OCI-LY1 (cell line): ENCODE measurements at regions not wholly inside any gene's neighbourhood (a gene's known extent, or its start where the extent isn't known, plus 50 kb on each side); places are given as distances from the start of the nearest gene placed in this dataset.

ENCODE experiments used
- H2AFZ ChIP-seq: fragments of 200-600 bp; sonication (generic), shearing (Covaris generic); 2 replicates; pipeline ENCODE4 v1.6.0; 2014; ENCODE audit warnings: antibody characterized with exemption, mild to moderate bottlenecking, low read length
- H3F3A ChIP-seq: fragments of 200-600 bp; sonication (generic), shearing (Covaris generic); 2 replicates; pipeline ENCODE4 v1.6.0; 2014; ENCODE audit warnings: mild to moderate bottlenecking, antibody characterized with exemption, low read length, moderate library complexity; ENCODE audit not compliant: insufficient read depth
- H3K27ac ChIP-seq: fragments of 200-600 bp; sonication (generic); 2 replicates; pipeline ENCODE4 v1.5.1; 2014; ENCODE audit warnings: low read length, mixed run types, mild to moderate bottlenecking, low read depth; ENCODE audit not compliant: poor library complexity, severe bottlenecking
- H3K27me3 ChIP-seq: fragments of 200-600 bp; sonication (generic); 2 replicates; pipeline ENCODE4 v1.6.0; 2014; ENCODE audit warnings: antibody characterized with exemption, mild to moderate bottlenecking, low read length, moderate library complexity; ENCODE audit not compliant: insufficient read depth
- H3K36me3 ChIP-seq: fragments of 200-600 bp; sonication (generic); 2 replicates; pipeline ENCODE4 v1.6.1; 2014; ENCODE audit warnings: mild to moderate bottlenecking, antibody characterized with exemption, low read length, moderate library complexity, mixed read lengths; ENCODE audit not compliant: insufficient read depth
- H3K4me1 ChIP-seq: fragments of 200-600 bp; sonication (generic); 2 replicates; pipeline ENCODE4 v1.5.1; 2014; ENCODE audit warnings: mild to moderate bottlenecking, low read length, moderate library complexity; ENCODE audit not compliant: insufficient read depth, severe bottlenecking
- H3K4me2 ChIP-seq: fragments of 200-600 bp; sonication (generic), shearing (Covaris generic); 2 replicates; pipeline ENCODE4 v1.6.1; 2014; ENCODE audit warnings: low read length
- H3K4me3 ChIP-seq: fragments of 200-600 bp; sonication (generic); 2 replicates; pipeline ENCODE4 v1.5.1; 2014; ENCODE audit warnings: low read length, low read depth, mild to moderate bottlenecking, mixed read lengths; ENCODE audit not compliant: poor library complexity, severe bottlenecking
- H3K79me2 ChIP-seq: fragments of 200-600 bp; shearing (Covaris generic); 2 replicates; pipeline ENCODE4 v1.6.1; 2016; ENCODE audit warnings: mixed run types, low read length, mixed read lengths; ENCODE audit not compliant: insufficient read depth
- H3K9ac ChIP-seq: fragments of 200-600 bp; sonication (generic), shearing (Covaris generic); 2 replicates; pipeline ENCODE4 v1.6.1; 2014; ENCODE audit warnings: mild to moderate bottlenecking, low read length, mixed read lengths
- H3K9me2 ChIP-seq: fragments of 200-600 bp; sonication (generic), shearing (Covaris generic); 2 replicates; pipeline ENCODE4 v1.6.1; 2014; ENCODE audit warnings: low read depth, mild to moderate bottlenecking, low read length, mixed read lengths
- H3K9me3 ChIP-seq: fragments of 200-600 bp; shearing (Covaris generic); 2 replicates; pipeline ENCODE4 v1.6.1; 2014; ENCODE audit warnings: low read length, mixed read lengths
- H4K20me1 ChIP-seq: fragments of 200-600 bp; sonication (generic), shearing (Covaris generic); 2 replicates; pipeline ENCODE4 v1.6.0; 2016; ENCODE audit warnings: mild to moderate bottlenecking, low read length; ENCODE audit not compliant: insufficient read depth
- CTCF ChIP-seq: fragments of 200-600 bp; sonication (generic), shearing (Covaris generic); IDR thresholded peaks from 2 replicates; pipeline ENCODE4 v1.5.1; 2017; ENCODE audit warnings: mild to moderate bottlenecking, antibody characterized with exemption, low read length, moderate library complexity, mixed read lengths
- EZH2 ChIP-seq: fragments of 200-600 bp; sonication (generic), shearing (Covaris generic); IDR thresholded peaks from 2 replicates; pipeline ENCODE4 v1.8.0; 2017; ENCODE audit warnings: borderline replicate concordance, mixed run types, mild to moderate bottlenecking, antibody characterized with exemption, low read length, moderate library complexity, mixed read lengths

- H3K27me3 ChIP-seq = peaks cover 3% of the 10 kb centered on the region; the same call in 1 of the 2 replicates
- no peak overlapping the region for H3K4me3 ChIP-seq
- no peak overlapping the region for H3K27ac ChIP-seq
- no peak overlapping the region for H3K9ac ChIP-seq
- H3K9me3 ChIP-seq = no peaks in the 10 kb centered on the region
- no peaks in the 10 kb centered on the region for H4K20me1 ChIP-seq
- no peaks in the 10 kb centered on the region for H3K79me2 ChIP-seq
- no peaks in the 10 kb centered on the region for H3K9me2 ChIP-seq
- H3K36me3 ChIP-seq = no peaks in the 10 kb centered on the region
- no peak overlapping the region for H2AFZ ChIP-seq
- no peak overlapping the region for H3K4me2 ChIP-seq
- no peaks in the 10 kb centered on the region for H3F3A ChIP-seq
- no peaks in the 10 kb centered on the region for H3K4me1 ChIP-seq
- no peak for TF ChIP-seq CTCF
- TF ChIP-seq EZH2 = no peak
Observed at GRCh38 chr4:148790691-148791090, 348.5 kb upstream of the NR3C2 start.

- no peak overlapping the region for H3K9ac ChIP-seq
- peaks cover 3% of the 10 kb centered on the region; the same call in 1 of the 2 replicates for H3K27me3 ChIP-seq
- H2AFZ ChIP-seq = no peak overlapping the region
- H3K27ac ChIP-seq = no peak overlapping the region
- H3K9me2 ChIP-seq = no peaks in the 10 kb centered on the region
- TF ChIP-seq CTCF (no peak), EZH2 (no peak)
- H3K4me3 ChIP-seq = no peak overlapping the region
- H4K20me1 ChIP-seq = no peaks in the 10 kb centered on the region
- H3F3A ChIP-seq = no peaks in the 10 kb centered on the region
- no peaks in the 10 kb centered on the region for H3K4me1 ChIP-seq
- no peaks in the 10 kb centered on the region for H3K36me3 ChIP-seq
- H3K4me2 ChIP-seq = no peak overlapping the region
- H3K9me3 ChIP-seq = no peaks in the 10 kb centered on the region
- no peaks in the 10 kb centered on the region for H3K79me2 ChIP-seq
Observed at GRCh38 chr4:148790246-148790645, 348.0 kb upstream of the NR3C2 start.

GRCh38 chr4:148787831-148788477 lies 345.7 kb upstream of the NR3C2 start:
- Histone ChIP-seq H3K79me2 (no peaks in the 10 kb centered on the region), H3K36me3 (no peaks in the 10 kb centered on the region), H3K4me3 (no peak overlapping the region), H2AFZ (no peak overlapping the region), H3K9me2 (no peaks in the 10 kb centered on the region), H3K9ac (no peak overlapping the region), H3K9me3 (no peaks in the 10 kb centered on the region), H3K4me2 (no peak overlapping the region), H3F3A (no peaks in the 10 kb centered on the region), H3K4me1 (no peaks in the 10 kb centered on the region), H3K27me3 (peaks cover 3% of the 10 kb centered on the region; the same call in 1 of the 2 replicates), H3K27ac (no peak overlapping the region), H4K20me1 (no peaks in the 10 kb centered on the region)
- TF ChIP-seq EZH2 (no peak), CTCF (no peak)
